AG09319 (cell line): ENCODE measurements at regions not wholly inside any gene's neighbourhood (a gene's known extent, or its start where the extent isn't known, plus 50 kb on each side); places are given as distances from the start of the nearest gene placed in this dataset.

Experiments
- DNase-seq: peaks from one replicate; pipeline ENCODE4 v3.0.0-alpha.2; 2010; ENCODE audit warnings: low read depth; ENCODE audit errors: extremely low read depth
- CTCF ChIP-seq: IDR thresholded peaks from 2 replicates; pipeline ENCODE4 v1.5.1; 2011; ENCODE audit warnings: low read depth, mild to moderate bottlenecking, inconsistent platforms, low read length, moderate library complexity

- no peak for TF ChIP-seq CTCF
- DNase-seq = no peak
These were observed 589.5 kb upstream of the TBX3 start for GRCh38 chr12:115273456-115273855.

- no peak for TF ChIP-seq CTCF
- DNase-seq = no peak
These were observed 584.5 kb upstream of the TBX3 start for GRCh38 chr12:115268451-115268850.

GRCh38 chr12:115267891-115268290, 583.9 kb upstream of the TBX3 start:
- no peak for DNase-seq
- TF ChIP-seq CTCF = no peak

- DNase-seq = no peak
- no peak for TF ChIP-seq CTCF
These were observed 583.5 kb upstream of the TBX3 start for GRCh38 chr12:115267464-115267863.

- DNase-seq = no peak
- TF ChIP-seq CTCF = no peak
These were observed 580.6 kb upstream of the TBX3 start for GRCh38 chr12:115264605-115265004.

GRCh38 chr12:115261691-115262398, 577.9 kb upstream of the TBX3 start:
- no peak for TF ChIP-seq CTCF
- no peak for DNase-seq

- TF ChIP-seq CTCF = no peak
- no peak for DNase-seq
These were observed 577.0 kb upstream of the TBX3 start for GRCh38 chr12:115260762-115261675.
